Adrenal gland (tissue), 9 donors: ENCODE measurements at regions not wholly inside any gene's neighbourhood (a gene's known extent, or its start where the extent isn't known, plus 50 kb on each side); places are given as distances from the start of the nearest gene placed in this dataset.

Source experiments
- DNase-seq, 7 donors: peaks; one replicate each; pipeline ENCODE4 v3.0.0-alpha.2; 2019 to 2020
- H3K27ac ChIP-seq, 5 donors: fragments of 200-600 bp; sonication (generic) in 4 of 5; 1 replicate in 3 of 5; 2 replicates in 2 of 5; pipeline versions ENCODE4 v1.5.1 to v1.8.0; 2016 to 2020; ENCODE audit warnings: mild to moderate bottlenecking in 1 of 5
- H3K27me3 ChIP-seq: fragments of 200-600 bp; 2 replicates; pipeline ENCODE4 v1.8.0; 2021
- H3K36me3 ChIP-seq, 2 donors: fragments of 200-600 bp; replicated peaks in 1 of 2; 1 replicate in 1 of 2; 2 replicates in 1 of 2; pipeline versions ENCODE4 v1.5.1 to v1.8.0; 2018 to 2022
- H3K4me1 ChIP-seq, 2 donors: fragments of 200-600 bp; replicated peaks in 1 of 2; 1 replicate in 1 of 2; 2 replicates in 1 of 2; pipeline versions ENCODE4 v1.5.1 to v1.8.0; 2018 to 2021
- H3K4me3 ChIP-seq, 4 donors: fragments of 200-600 bp; sonication (generic) in 3 of 4; one replicate each; pipeline ENCODE4 v1.5.1; 2016 to 2018
- H3K9me3 ChIP-seq, 3 donors: fragments of 200-600 bp; sonication (generic) in 1 of 3; replicated peaks in 1 of 3; 1 replicate in 2 of 3; 2 replicates in 1 of 3; pipeline versions ENCODE4 v1.5.1 to v1.8.0; 2016 to 2021
- CTCF ChIP-seq, 6 experiments: fragments of 450-650 bp in 4 of 6; fragments of 200-600 bp in 2 of 6; sonication (generic) in 1 of 6; IDR thresholded peaks; 1 replicate in 5 of 6; 2 replicates in 1 of 6; pipeline versions ENCODE4 v1.5.1 to v1.8.0; 2016 to 2021; ENCODE audit warnings: antibody characterized with exemption in 6 of 6, mild to moderate bottlenecking in 2 of 6, moderate library complexity in 1 of 6
- POLR2A ChIP-seq, 2 donors: fragments of 450-650 bp; IDR thresholded peaks; one replicate each; pipeline ENCODE4 v1.6.1; 2017; ENCODE audit warnings: antibody characterized with exemption in 2 of 2, mild to moderate bottlenecking in 2 of 2, moderate library complexity in 1 of 2
- WGBS, 4 donors: extraction: QIAGEN DNeasy Blood & Tissue Kit in 2 of 4; methylation state at CpG; one replicate each; pipeline versions ENCODE4 v1.1.5 to v1.1.7; 2013 to 2017; 5-methylcytosine and 5-hydroxymethylcytosine counted together
- intact Hi-C, 2 donors: fragments of 100-400 bp; cut with DNase I; formaldehyde crosslinking; loops; one replicate each; pipeline versions ENCODE4 v1.14.1 to v1.15.0; 2022 to 2023
- donor health status: healthy with polysubstance abuse.
- donor health status: Bipolar disorder and iron deficiency.
- donor health status: DM: yes; HTN: yes; CAD: no.
- donor health status: DM: no; HTN: no; CAD: no.
- donor health status: DM: no; HTN: no; CAD: no.

DNA sequence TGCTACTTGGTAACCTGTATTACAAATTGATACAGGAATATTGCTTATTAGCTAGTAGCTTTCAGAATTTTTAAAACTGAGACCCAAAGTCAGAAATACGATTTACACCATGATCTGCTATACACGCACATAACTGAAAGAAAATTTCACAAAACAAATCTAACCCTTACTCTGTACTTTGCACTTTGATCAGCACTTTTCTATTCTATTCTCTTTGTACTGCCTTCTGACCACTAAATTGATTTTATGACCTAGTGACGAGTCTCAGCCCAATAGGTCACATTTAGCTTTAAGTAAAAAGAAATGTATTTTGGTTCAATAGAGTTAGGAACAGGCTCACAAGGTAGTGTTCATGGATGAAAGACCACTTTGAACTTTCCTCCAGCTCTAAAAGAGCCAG, 252.5 kb downstream of the TBX18 start:
- WGBS, 4 donors, result 56 to 80% (median 67%) methylated on average over 3 of the region's 3 CpGs
- H3K4me1 ChIP-seq, result no peaks in the 10 kb centered on the region
- intact Hi-C loops, result no loop called here
- TF ChIP-seq CTCF (IDR thresholded peaks at IDR 0.05) (no peak), POLR2A (IDR thresholded peaks at IDR 0.05) (no peak)
- no peak for DNase-seq
- H3K27me3 ChIP-seq, result no peaks in the 10 kb centered on the region
- H3K9me3 ChIP-seq, result no peaks in the 10 kb centered on the region
- no peaks in the 10 kb centered on the region for H3K36me3 ChIP-seq
- H3K27ac ChIP-seq, result no peak overlapping the region
- H3K4me3 ChIP-seq, result no peak overlapping the region

DNA sequence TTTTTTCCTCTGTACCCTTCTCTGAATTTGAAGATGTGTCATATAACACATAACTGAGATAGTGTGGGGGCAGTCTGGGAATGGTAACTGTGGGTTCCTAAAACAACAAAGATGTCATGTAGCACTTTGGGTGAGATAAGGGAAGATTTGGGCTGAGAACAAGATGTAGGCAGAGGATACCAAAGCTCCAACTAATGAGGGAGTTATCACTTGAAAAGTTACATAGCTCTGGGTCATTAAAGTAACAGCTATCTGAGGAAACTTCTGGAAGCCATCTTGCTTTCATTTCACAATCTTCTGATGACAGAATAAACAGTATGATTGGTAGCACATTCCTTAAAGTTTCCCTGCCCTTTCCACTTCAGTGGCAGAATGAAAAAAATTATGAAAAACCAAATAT, 255.4 kb downstream of the TBX18 start:
- Histone ChIP-seq H3K4me1 (no peaks in the 10 kb centered on the region), H3K9me3 (no peaks in the 10 kb centered on the region), H3K27ac (no peak overlapping the region), H3K4me3 (no peak overlapping the region), H3K27me3 (no peaks in the 10 kb centered on the region), H3K36me3 (no peaks in the 10 kb centered on the region)
- no peak for DNase-seq
- TF ChIP-seq CTCF (IDR thresholded peaks at IDR 0.05) (no peak), POLR2A (IDR thresholded peaks at IDR 0.05) (no peak)
- intact Hi-C loops, result no loop called here

DNA sequence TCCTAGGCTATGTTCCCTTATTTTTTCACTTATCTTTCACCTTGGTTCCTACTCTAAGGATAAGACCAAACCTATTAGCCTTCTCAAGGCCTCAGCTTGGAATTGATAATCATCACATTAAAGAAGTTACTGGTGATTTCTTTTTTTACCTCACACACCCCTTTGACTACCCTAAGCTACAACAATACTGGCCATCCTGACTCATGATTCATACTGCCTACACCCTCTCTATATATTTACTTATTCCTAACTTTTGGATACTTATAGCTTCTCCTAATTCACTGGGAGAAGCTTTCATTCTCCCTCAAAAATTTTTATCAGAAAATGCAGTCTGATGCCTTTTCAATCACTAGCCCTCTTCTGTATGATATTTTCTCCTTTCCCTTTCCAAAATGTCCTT, 256.1 kb downstream of the TBX18 start:
- Histone ChIP-seq H3K27ac (no peak overlapping the region), H3K27me3 (no peaks in the 10 kb centered on the region), H3K36me3 (no peaks in the 10 kb centered on the region), H3K4me3 (no peak overlapping the region), H3K4me1 (no peaks in the 10 kb centered on the region), H3K9me3 (no peaks in the 10 kb centered on the region)
- intact Hi-C loops, result no loop called here
- DNase-seq, result no peak
- no peak for TF ChIP-seq POLR2A (IDR thresholded peaks at IDR 0.05)
- no peak for TF ChIP-seq CTCF (IDR thresholded peaks at IDR 0.05)

GRCh38 chr6:84504025-84504424, 260.4 kb downstream of the TBX18 start:
- Histone ChIP-seq H3K27me3 (no peaks in the 10 kb centered on the region), H3K9me3 (no peaks in the 10 kb centered on the region), H3K4me1 (no peaks in the 10 kb centered on the region), H3K4me3 (no peak overlapping the region), H3K27ac (no peak overlapping the region), H3K36me3 (no peaks in the 10 kb centered on the region)
- no peak for DNase-seq
- WGBS, 4 donors, result 57 to 85% (median 74%) methylated on average over 1 to 2 of the region's 2 CpGs
- no peak for TF ChIP-seq POLR2A (IDR thresholded peaks at IDR 0.05)
- TF ChIP-seq CTCF (IDR thresholded peaks at IDR 0.05), result no peak
- intact Hi-C loops, result no loop called here
